Colonic mucosa (tissue), 4 donors: ENCODE measurements at regions not wholly inside any gene's neighbourhood (a gene's known extent, or its start where the extent isn't known, plus 50 kb on each side); places are given as distances from the start of the nearest gene placed in this dataset.

Experiments
- DNase-seq: peaks from one replicate; pipeline ENCODE4 v3.0.0-alpha.2; 2020
- H3K27ac ChIP-seq: fragments of 200-600 bp; one replicate; pipeline ENCODE4 v1.8.0; 2021
- H3K27me3 ChIP-seq: fragments of 200-600 bp; one replicate; pipeline ENCODE4 v1.8.0; 2021
- H3K36me3 ChIP-seq: fragments of 200-600 bp; one replicate; pipeline ENCODE4 v1.8.0; 2021
- H3K4me1 ChIP-seq: fragments of 200-600 bp; one replicate; pipeline ENCODE4 v1.8.0; 2021; ENCODE audit warnings: mild to moderate bottlenecking
- H3K4me3 ChIP-seq: fragments of 200-600 bp; one replicate; pipeline ENCODE4 v1.8.0; 2021
- H3K9ac ChIP-seq, 2 donors: one replicate each; pipeline ENCODE4 v1.7.0; 2013; ENCODE audit warnings: control low read depth in 2 of 2, low read depth in 2 of 2, low read length in 2 of 2
- H3K9me3 ChIP-seq: fragments of 200-600 bp; one replicate; pipeline ENCODE4 v1.8.0; 2021
- intact Hi-C: fragments of 100-400 bp; cut with DNase I; formaldehyde crosslinking; loops from one replicate; pipeline ENCODE4 v1.14.1; 2022
- TF ChIP-seq, protein P1 (sequence below): fragments of 200-600 bp; IDR thresholded peaks from one replicate; pipeline ENCODE4 v1.8.0; 2022; ENCODE audit warnings: antibody characterized with exemption, mild to moderate bottlenecking
- donor health status: healthy.
- donor health status: DM: no; HTN: no; CAD: no.
- donor health status: DM: no; HTN: no; CAD: no.

DNA sequence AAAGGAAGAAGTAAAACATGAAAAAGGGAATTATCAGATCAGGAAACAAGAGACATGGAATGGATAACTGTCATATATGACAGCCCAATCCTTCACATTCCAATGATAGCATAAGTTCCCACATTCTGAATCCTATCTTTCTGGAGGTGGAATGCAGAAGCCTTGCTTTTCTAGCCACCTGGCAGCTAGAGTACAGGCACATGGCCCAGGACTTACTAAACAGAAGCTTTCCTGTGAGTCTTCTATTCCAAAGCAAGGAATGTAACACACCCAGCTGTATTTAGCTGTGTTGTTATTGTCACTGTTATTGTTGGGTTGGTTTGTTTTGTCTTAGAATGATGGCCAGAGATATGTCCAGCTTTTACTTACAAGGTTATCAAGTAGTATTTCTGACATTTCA, 780.5 kb upstream of the ZNF608 start:
- TF ChIP-seq, protein P1, sequence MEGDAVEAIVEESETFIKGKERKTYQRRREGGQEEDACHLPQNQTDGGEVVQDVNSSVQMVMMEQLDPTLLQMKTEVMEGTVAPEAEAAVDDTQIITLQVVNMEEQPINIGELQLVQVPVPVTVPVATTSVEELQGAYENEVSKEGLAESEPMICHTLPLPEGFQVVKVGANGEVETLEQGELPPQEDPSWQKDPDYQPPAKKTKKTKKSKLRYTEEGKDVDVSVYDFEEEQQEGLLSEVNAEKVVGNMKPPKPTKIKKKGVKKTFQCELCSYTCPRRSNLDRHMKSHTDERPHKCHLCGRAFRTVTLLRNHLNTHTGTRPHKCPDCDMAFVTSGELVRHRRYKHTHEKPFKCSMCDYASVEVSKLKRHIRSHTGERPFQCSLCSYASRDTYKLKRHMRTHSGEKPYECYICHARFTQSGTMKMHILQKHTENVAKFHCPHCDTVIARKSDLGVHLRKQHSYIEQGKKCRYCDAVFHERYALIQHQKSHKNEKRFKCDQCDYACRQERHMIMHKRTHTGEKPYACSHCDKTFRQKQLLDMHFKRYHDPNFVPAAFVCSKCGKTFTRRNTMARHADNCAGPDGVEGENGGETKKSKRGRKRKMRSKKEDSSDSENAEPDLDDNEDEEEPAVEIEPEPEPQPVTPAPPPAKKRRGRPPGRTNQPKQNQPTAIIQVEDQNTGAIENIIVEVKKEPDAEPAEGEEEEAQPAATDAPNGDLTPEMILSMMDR: no peak
- Histone ChIP-seq H3K9me3 (no peaks in the 10 kb centered on the region), H3K27me3 (no peaks in the 10 kb centered on the region), H3K27ac (no peak overlapping the region), H3K36me3 (no peaks in the 10 kb centered on the region), H3K9ac (no peak overlapping the region), H3K4me1 (no peaks in the 10 kb centered on the region), H3K4me3 (no peak overlapping the region)
- no peak for DNase-seq
- intact Hi-C loops: no loop called here

DNA sequence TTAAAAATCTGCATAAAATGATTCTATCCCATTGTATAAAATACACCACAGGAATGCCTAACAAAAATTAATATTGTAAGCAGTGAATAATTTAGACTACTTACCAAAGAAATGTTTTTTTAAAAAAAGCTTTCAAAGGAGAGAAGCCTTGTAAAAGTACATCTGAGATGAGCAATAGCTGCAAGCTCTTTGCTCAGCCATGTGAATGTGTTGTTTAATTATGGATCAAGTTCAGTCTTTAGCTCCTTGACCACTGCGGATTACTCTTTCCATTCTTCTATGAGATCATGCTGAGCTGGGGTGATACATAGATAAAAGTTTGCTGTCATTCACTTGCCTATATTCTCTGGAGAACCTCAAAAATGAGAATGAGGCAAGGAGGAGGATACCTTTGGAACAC, 782.4 kb upstream of the ZNF608 start:
- TF ChIP-seq, protein P1: no peak
- Histone ChIP-seq H3K9me3 (no peaks in the 10 kb centered on the region), H3K27me3 (no peaks in the 10 kb centered on the region), H3K36me3 (no peaks in the 10 kb centered on the region), H3K27ac (no peak overlapping the region), H3K4me1 (no peaks in the 10 kb centered on the region), H3K9ac (no peak overlapping the region), H3K4me3 (no peak overlapping the region)
- DNase-seq: no peak
- intact Hi-C loops: no loop called here

DNA sequence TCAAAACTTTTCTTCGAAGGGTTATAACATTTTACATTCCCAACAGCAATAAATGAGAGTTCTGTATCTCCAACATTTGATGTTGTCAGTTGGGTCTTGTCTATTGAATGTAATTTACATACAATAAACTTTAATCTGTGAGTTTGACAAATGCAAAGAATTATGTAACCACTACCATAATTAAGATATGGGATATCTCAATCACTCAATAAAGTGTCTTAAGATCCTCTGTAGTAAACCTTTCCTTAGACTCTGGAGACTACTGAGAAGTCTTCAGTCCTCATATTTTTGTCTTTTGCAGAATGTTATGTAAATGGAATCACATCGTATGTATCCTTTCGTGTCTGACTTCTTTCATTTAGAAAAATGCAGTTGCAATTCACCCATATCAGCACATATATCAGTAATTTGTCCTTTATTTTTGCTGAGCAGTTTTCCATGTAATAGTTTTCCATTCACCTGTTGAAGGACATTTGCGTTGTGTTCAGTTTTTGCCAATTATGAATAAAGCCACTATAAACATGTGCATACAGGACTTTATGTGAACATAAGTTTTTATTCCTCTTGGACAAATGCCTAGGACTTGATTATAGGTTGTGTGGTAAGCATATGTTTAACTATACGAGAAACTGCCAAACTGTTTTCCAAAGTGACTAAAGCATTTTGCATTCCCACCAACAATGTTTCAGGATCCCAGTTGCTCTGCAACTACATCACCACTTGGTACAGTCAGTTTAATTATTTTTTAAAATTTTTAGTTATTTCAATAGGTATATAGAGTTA, 784.6 kb upstream of the ZNF608 start:
- H3K27ac ChIP-seq: no peak overlapping the region
- TF ChIP-seq, protein P1: no peak

DNA sequence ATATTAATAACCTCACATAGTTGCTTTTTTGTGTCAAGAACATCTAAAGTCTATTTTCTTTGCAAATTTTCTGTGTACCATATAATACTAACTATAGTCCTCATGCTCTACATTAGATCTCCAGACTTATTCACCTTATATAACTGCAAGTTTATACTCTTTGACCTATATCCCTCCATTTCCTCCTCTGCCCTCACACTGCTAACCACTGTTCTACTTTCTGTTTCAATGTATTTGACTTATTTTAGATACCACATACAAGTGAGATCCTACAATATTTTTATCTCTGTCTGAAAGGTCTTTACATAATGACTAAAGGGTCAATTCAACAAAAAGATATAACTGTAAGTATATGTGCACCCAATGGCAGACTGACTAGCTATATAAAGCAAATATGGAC, 789.7 kb upstream of the ZNF608 start:
- no peaks in the 10 kb centered on the region for H3K36me3 ChIP-seq
- H3K4me1 ChIP-seq: no peaks in the 10 kb centered on the region
- H3K4me3 ChIP-seq: no peak overlapping the region
- no peak for DNase-seq
- TF ChIP-seq, protein P1: no peak
- H3K27ac ChIP-seq: no peak overlapping the region
- H3K27me3 ChIP-seq: no peaks in the 10 kb centered on the region
- H3K9ac ChIP-seq: no peak overlapping the region
- intact Hi-C loops: no loop called here
- H3K9me3 ChIP-seq: no peaks in the 10 kb centered on the region

More for the DNA sequence above, 784.6 kb upstream of the ZNF608 start:
- no peaks in the 10 kb centered on the region for H3K9me3 ChIP-seq
- DNase-seq: no peak
- H3K9ac ChIP-seq: no peak overlapping the region
- H3K36me3 ChIP-seq: no peaks in the 10 kb centered on the region
- H3K27me3 ChIP-seq: no peaks in the 10 kb centered on the region
- H3K4me3 ChIP-seq: no peak overlapping the region
- intact Hi-C loops: no loop called here
- H3K4me1 ChIP-seq: no peaks in the 10 kb centered on the region

DNA sequence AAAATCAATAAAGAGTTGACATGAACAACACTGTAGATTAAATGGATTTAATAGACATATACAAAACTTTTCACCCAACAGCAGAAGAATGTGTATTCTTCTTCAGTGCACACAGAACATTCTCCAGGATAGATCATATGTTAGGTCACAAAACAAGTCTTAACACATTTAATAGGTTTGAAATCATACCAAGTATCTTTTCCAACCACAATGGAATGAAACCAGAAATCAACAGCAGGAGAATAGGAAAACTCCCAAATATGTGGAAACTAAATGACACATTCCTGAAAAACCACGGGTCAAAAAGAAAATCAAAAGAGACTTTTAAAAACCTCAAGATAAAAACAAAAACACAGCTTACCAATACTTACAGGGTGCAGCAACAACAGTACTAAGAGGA, 790.1 kb upstream of the ZNF608 start:
- no peak overlapping the region for H3K4me3 ChIP-seq
- H3K27ac ChIP-seq: no peak overlapping the region
- intact Hi-C loops: no loop called here
- H3K27me3 ChIP-seq: no peaks in the 10 kb centered on the region
- no peak overlapping the region for H3K9ac ChIP-seq
- no peaks in the 10 kb centered on the region for H3K36me3 ChIP-seq
- TF ChIP-seq, protein P1: no peak
- H3K9me3 ChIP-seq: no peaks in the 10 kb centered on the region
- no peaks in the 10 kb centered on the region for H3K4me1 ChIP-seq
- no peak for DNase-seq
